GM06990 (cell line): ENCODE measurements at regions not wholly inside any gene's neighbourhood (a gene's known extent, or its start where the extent isn't known, plus 50 kb on each side); places are given as distances from the start of the nearest gene placed in this dataset.

Source experiments
- DNase-seq: peaks from one replicate; pipeline ENCODE4 v3.0.0-alpha.2; 2011; ENCODE audit not compliant: insufficient read length; ENCODE audit errors: extremely low read depth
- H3K27me3 ChIP-seq: replicated peaks from 2 replicates; pipeline ENCODE4 v1.6.0; 2011; ENCODE audit warnings: low read length; ENCODE audit not compliant: control insufficient read depth, insufficient read depth
- H3K36me3 ChIP-seq: 2 replicates; pipeline ENCODE4 v1.5.1; 2011; ENCODE audit warnings: low read length; ENCODE audit not compliant: control insufficient read depth, insufficient read depth
- H3K4me3 ChIP-seq: replicated peaks from 2 replicates; pipeline ENCODE4 v1.5.1; 2011; ENCODE audit warnings: low read depth, mild to moderate bottlenecking, control low read depth, low read length
- TF ChIP-seq, protein P1 (sequence below): IDR thresholded peaks from 2 replicates; pipeline ENCODE4 v1.5.1; 2011; ENCODE audit warnings: low read length, control low read depth, mild to moderate bottlenecking, inconsistent platforms; ENCODE audit not compliant: insufficient read depth, poor library complexity, severe bottlenecking

GRCh38 chr12:74781991-74782485 is 244.4 kb downstream of the ATXN7L3B start:
- TF ChIP-seq, protein P1, sequence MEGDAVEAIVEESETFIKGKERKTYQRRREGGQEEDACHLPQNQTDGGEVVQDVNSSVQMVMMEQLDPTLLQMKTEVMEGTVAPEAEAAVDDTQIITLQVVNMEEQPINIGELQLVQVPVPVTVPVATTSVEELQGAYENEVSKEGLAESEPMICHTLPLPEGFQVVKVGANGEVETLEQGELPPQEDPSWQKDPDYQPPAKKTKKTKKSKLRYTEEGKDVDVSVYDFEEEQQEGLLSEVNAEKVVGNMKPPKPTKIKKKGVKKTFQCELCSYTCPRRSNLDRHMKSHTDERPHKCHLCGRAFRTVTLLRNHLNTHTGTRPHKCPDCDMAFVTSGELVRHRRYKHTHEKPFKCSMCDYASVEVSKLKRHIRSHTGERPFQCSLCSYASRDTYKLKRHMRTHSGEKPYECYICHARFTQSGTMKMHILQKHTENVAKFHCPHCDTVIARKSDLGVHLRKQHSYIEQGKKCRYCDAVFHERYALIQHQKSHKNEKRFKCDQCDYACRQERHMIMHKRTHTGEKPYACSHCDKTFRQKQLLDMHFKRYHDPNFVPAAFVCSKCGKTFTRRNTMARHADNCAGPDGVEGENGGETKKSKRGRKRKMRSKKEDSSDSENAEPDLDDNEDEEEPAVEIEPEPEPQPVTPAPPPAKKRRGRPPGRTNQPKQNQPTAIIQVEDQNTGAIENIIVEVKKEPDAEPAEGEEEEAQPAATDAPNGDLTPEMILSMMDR: no peak
- H3K27me3 ChIP-seq: no peaks in the 10 kb centered on the region
- DNase-seq: no peak
- no peaks in the 10 kb centered on the region for H3K36me3 ChIP-seq
- H3K4me3 ChIP-seq: no peak overlapping the region

DNA sequence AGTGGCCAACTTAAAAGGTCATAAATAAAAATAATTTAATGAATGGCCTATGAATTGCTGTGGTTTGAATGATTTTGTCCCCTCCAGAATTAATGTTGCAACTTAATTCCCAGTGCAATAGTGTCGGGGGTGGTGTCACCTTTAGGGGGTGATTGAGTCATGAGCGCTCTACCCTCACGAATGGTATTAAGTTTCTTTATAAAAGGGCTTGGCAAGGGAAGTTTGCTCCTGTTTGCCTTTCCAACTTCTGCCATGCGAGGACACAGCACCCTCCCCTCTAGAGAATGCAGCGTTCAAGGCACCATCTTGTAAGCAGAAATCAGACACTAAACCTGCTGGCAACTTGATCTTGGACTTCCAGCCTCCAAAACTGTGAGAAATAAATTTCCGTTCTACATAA is 253.3 kb downstream of the ATXN7L3B start:
- DNase-seq: no peak
- no peak overlapping the region for H3K4me3 ChIP-seq
- no peaks in the 10 kb centered on the region for H3K27me3 ChIP-seq
- no peaks in the 10 kb centered on the region for H3K36me3 ChIP-seq
- TF ChIP-seq, protein P1: no peak

GRCh38 chr12:74791365-74791764 is 253.7 kb downstream of the ATXN7L3B start:
- Histone ChIP-seq H3K4me3 (no peak overlapping the region), H3K27me3 (no peaks in the 10 kb centered on the region), H3K36me3 (no peaks in the 10 kb centered on the region)
- DNase-seq: no peak
- TF ChIP-seq, protein P1: no peak

- no peaks in the 10 kb centered on the region for H3K27me3 ChIP-seq
- H3K4me3 ChIP-seq: no peak overlapping the region
- no peak for DNase-seq
- TF ChIP-seq, protein P1: no peak
- H3K36me3 ChIP-seq: no peaks in the 10 kb centered on the region
Measured at GRCh38 chr12:74794522-74794921, 256.9 kb downstream of the ATXN7L3B start.

- no peak for DNase-seq
- no peaks in the 10 kb centered on the region for H3K27me3 ChIP-seq
- H3K36me3 ChIP-seq: no peaks in the 10 kb centered on the region
- TF ChIP-seq, protein P1: no peak
- H3K4me3 ChIP-seq: no peak overlapping the region
Measured at GRCh38 chr12:74801625-74802024, 264.0 kb downstream of the ATXN7L3B start.
